ENCODE measurements at regions not wholly inside any gene's neighbourhood (a gene's known extent, or its start where the extent isn't known, plus 50 kb on each side); places are given as distances from the start of the nearest gene placed in this dataset.
A peak's percentile ranks its signal among the peaks of the same experiment; 100 is the strongest.

DNA sequence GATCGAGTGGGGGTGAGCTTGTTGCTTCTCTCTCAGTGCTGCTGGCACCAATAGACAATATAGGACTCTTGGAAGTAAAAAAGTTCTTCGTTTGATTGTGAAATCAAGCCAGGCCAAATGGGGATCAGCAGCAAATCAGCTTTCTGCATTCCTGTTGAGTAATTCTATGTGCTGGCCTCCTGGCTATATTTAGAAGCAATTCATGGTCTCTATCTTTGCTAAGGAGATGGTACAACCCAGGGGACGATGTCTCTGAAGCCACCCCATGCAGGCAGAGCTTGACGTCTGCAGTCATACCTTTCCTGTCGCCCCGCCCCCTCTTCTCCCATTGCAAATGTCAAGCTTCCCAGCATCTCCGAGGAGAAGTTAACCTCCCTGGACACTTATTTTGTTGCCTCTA, 199.1 kb downstream of the SCP2D1 start:
- no peak for DNase-seq
- POLR2A ChIA-PET: no interaction called here
- Mint-ChIP-seq H3K9me3 (no peaks in the 10 kb centered on the region), H3K4me3 (no peak overlapping the region), H3K36me3 (no peaks in the 10 kb centered on the region), H3K27me3 (peaks cover 1 to 29% (median 2%) of the 10 kb centered on the region in 5 donors), H3K27ac (no peak overlapping the region), H3K4me1 (no peaks in the 10 kb centered on the region)
- no peak for ATAC-seq

DNA sequence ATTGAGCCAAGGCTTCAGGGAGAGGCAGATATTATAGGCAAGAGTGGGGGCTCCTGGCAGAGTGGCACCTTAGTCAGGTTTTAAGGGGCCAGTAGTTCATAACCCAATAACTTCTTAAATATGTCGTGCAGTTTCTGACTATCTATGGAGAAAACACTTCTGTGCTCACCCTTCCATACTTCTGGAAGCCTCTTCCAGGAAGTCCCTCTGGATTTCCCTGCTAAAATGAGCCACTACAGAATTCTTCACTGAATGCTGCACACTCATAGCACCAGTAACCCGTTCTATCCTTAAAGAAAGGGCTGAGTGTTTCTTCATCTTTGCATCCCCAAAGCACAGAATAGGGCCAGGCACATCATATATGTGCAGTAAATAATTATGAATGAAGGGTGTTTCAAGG, 198.5 kb upstream of the SLC24A3 start:
- H3K36me3 Mint-ChIP-seq: no peaks in the 10 kb centered on the region

DNA sequence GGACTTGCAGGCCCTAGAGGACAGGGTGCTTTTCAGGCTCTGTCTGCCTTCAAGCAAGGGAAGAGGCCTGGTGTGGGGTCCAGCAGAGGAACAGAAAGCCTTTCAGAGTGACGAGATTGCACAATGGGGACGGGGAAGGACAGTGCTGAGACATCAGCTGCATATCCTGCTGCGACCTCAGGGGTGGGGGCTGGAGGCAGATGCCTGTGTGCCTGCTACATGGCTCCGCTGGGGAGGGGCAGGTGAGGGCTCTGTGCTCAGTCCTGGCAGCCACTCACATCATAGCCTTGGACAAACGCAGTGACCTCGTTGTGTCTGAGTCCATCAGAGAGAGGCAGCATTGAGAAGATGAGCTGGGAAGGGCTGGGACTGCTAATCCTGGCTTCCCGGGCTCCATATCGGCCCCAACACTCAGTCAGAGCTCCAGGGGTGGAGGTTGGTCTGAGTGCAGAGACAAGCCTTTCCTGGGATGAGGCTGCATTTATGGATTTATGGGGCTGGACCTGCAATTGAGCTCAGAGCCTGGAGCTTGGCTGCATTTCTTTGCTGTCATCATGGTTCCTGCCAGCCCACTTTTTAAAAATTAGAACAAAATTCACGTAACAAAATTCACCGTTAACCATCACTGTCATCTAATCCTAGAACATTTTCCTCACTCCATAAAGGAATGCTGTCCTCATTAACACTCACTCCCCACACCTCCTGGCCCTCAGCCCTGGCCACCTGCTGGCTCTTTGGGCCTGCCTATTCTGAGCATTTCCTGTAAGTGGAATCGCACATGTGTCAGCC, 196.9 kb upstream of the SLC24A3 start:
- ATAC-seq: no peak
- no peak for DNase-seq
- no peaks in the 10 kb centered on the region for H3K4me1 Mint-ChIP-seq
- no peak overlapping the region for H3K27ac Mint-ChIP-seq
- POLR2A ChIA-PET: no interaction called here
- no peak overlapping the region for H3K4me3 Mint-ChIP-seq
- no peaks in the 10 kb centered on the region for H3K36me3 Mint-ChIP-seq
- H3K9me3 Mint-ChIP-seq: no peaks in the 10 kb centered on the region
- peaks cover 0 to 18% (median 1%) of the 10 kb centered on the region in 5 donors for H3K27me3 Mint-ChIP-seq

More for the DNA sequence above, 198.5 kb upstream of the SLC24A3 start:
- ATAC-seq (no peak), DNase-seq (no peak)
- Mint-ChIP-seq H3K4me1 (no peaks in the 10 kb centered on the region), H3K27me3 (peaks cover 0 to 22% (median 2%) of the 10 kb centered on the region in 5 donors), H3K4me3 (no peak overlapping the region), H3K9me3 (no peaks in the 10 kb centered on the region), H3K27ac (no peak overlapping the region)
- POLR2A ChIA-PET: no interaction called here

DNA sequence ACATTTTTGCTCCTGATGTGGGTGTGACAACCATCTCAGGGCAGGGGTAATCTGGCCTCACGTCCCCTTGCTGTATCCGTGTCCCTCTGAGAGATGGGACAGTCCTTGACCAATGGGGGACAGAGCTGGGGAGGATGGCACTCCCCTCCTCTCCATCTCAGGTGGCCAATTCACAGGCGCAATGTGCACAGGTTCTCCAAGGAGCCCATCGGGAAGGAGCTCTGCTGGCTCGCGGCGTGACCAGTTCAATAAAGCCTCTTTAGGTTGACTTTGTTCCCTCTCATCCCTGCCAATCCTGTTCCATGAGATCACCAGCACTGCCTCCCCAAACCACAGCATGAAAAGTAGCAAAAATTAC, 196.3 kb upstream of the SLC24A3 start:
- POLR2A ChIA-PET: no interaction called here
- H3K4me1 Mint-ChIP-seq: no peaks in the 10 kb centered on the region
- ATAC-seq (no peak), DNase-seq (no peak)
- no peak overlapping the region for H3K4me3 Mint-ChIP-seq
- H3K9me3 Mint-ChIP-seq: no peaks in the 10 kb centered on the region
- peaks cover 0 to under 1% (median 0%) of the 10 kb centered on the region in 3 donors for H3K36me3 Mint-ChIP-seq
- peaks cover 0 to 17% (median 1%) of the 10 kb centered on the region in 5 donors for H3K27me3 Mint-ChIP-seq
- no peak overlapping the region for H3K27ac Mint-ChIP-seq

DNA sequence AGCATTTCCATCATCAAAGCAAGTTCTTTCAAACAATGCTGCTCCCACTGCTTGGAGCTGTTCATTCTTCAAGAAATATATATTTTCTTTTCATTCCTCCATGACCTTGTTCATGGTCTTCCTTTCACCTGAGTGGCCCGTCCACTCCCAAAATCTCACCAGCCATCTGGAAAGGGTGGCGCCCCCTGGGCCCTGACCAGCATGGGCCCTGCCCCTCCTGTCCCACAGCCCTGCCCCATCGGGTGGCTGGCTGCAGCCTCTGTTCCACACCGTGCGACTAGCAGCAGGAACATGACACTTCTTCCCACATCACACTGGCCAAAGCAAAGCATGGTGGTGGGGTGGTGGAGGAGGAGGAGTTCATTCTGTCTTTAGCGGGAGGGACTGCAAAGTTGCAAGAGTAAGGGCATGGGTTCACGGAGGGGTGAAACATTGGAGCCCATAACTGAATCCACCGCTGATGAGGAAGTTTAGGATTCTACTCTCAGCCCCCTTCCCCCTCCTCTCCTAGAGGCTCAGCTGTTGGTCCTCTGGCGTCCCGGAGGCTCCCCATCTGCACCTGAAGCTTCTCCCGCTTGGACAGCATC, 195.2 kb upstream of the SLC24A3 start:
- peak overlapping the region in 1 of 10 donors; percentile 24 for H3K27ac Mint-ChIP-seq

DNA sequence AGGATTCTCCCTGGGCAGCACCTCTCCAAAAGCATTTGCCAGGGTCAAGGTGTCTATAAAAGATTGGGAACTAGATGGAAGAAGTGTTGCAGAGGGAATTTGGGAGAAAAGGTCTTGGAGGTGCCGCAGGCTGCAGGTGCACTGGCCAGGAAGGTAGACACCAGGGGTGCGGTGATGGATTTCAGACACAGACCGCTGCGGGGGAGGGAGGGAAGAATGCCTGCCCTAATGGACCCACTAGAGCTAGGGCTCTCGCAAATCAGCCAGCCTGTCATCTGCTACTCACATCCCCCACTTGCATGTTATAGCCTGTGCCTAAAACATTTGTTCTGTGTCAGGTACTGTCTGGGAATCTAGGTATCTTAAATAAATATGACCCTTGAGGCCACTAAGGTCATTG, 193.6 kb upstream of the SLC24A3 start:
- ATAC-seq (no peak), DNase-seq (no peak)
- H3K4me1 Mint-ChIP-seq: no peaks in the 10 kb centered on the region
- no peaks in the 10 kb centered on the region for H3K9me3 Mint-ChIP-seq
- peaks cover 0 to 3% (median 0%) of the 10 kb centered on the region in 3 donors for H3K36me3 Mint-ChIP-seq
- peaks cover 0 to 5% (median 0%) of the 10 kb centered on the region in 5 donors for H3K27me3 Mint-ChIP-seq
- POLR2A ChIA-PET: no interaction called here
- H3K4me3 Mint-ChIP-seq: no peak overlapping the region
- no peak overlapping the region for H3K27ac Mint-ChIP-seq

More for the DNA sequence above, 195.2 kb upstream of the SLC24A3 start:
- no peak for DNase-seq
- no peaks in the 10 kb centered on the region for H3K9me3 Mint-ChIP-seq
- no peaks in the 10 kb centered on the region for H3K4me1 Mint-ChIP-seq
- peaks cover 0 to 3% (median 0%) of the 10 kb centered on the region in 3 donors for H3K36me3 Mint-ChIP-seq
- peaks cover 0 to 8% (median 1%) of the 10 kb centered on the region in 5 donors for H3K27me3 Mint-ChIP-seq
- ATAC-seq: no peak
- no peak overlapping the region for H3K4me3 Mint-ChIP-seq
- POLR2A ChIA-PET: no interaction called here

- POLR2A ChIA-PET: no interaction called here
- Mint-ChIP-seq H3K36me3 (peaks cover 0 to 3% (median 0%) of the 10 kb centered on the region in 3 donors), H3K4me1 (no peaks in the 10 kb centered on the region), H3K4me3 (no peak overlapping the region), H3K27ac (no peak overlapping the region), H3K27me3 (peaks cover 0 to 5% (median 0%) of the 10 kb centered on the region in 5 donors), H3K9me3 (no peaks in the 10 kb centered on the region)
- ATAC-seq (no peak), DNase-seq (no peak)
Observed at GRCh38 chr20:19019734-19020364, 192.6 kb upstream of the SLC24A3 start.

GRCh38 chr20:19021406-19022117, 190.9 kb upstream of the SLC24A3 start:
- Mint-ChIP-seq H3K4me1 (no peaks in the 10 kb centered on the region), H3K27me3 (peaks cover 0 to 5% (median 0%) of the 10 kb centered on the region in 5 donors), H3K4me3 (no peak overlapping the region), H3K9me3 (no peaks in the 10 kb centered on the region), H3K36me3 (peaks cover 0 to 3% (median 0%) of the 10 kb centered on the region in 3 donors), H3K27ac (no peak overlapping the region)
- DNase-seq (no peak), ATAC-seq (no peak)
- POLR2A ChIA-PET: no interaction called here

- ATAC-seq (no peak), DNase-seq (no peak)
- Mint-ChIP-seq H3K4me1 (no peaks in the 10 kb centered on the region), H3K4me3 (no peak overlapping the region), H3K27me3 (peaks cover 0 to 5% (median 0%) of the 10 kb centered on the region in 5 donors), H3K27ac (no peak overlapping the region), H3K36me3 (peaks cover 0 to 3% (median 0%) of the 10 kb centered on the region in 3 donors), H3K9me3 (no peaks in the 10 kb centered on the region)
- POLR2A ChIA-PET: no interaction called here
Observed at GRCh38 chr20:19022118-19022575, 190.3 kb upstream of the SLC24A3 start.

- Mint-ChIP-seq H3K9me3 (peaks cover 0 to 2% (median 0%) of the 10 kb centered on the region in 9 donors), H3K27ac (no peak overlapping the region), H3K36me3 (peaks cover 0 to 3% (median 0%) of the 10 kb centered on the region in 3 donors), H3K4me3 (no peak overlapping the region), H3K4me1 (no peaks in the 10 kb centered on the region), H3K27me3 (peaks cover 0 to 5% (median 0%) of the 10 kb centered on the region in 5 donors)
- ATAC-seq (no peak), DNase-seq (no peak)
- POLR2A ChIA-PET: no interaction called here
Observed at GRCh38 chr20:19022791-19023448, 189.5 kb upstream of the SLC24A3 start.

GRCh38 chr20:19024296-19025035, 188.0 kb upstream of the SLC24A3 start:
- Mint-ChIP-seq H3K9me3 (peaks cover 0 to 9% (median 1%) of the 10 kb centered on the region in 9 donors), H3K4me3 (no peak overlapping the region), H3K27ac (no peak overlapping the region), H3K27me3 (peaks cover 0 to 5% (median 4%) of the 10 kb centered on the region in 5 donors), H3K4me1 (no peaks in the 10 kb centered on the region), H3K36me3 (peaks cover 0 to 3% (median 0%) of the 10 kb centered on the region in 3 donors)
- POLR2A ChIA-PET: no interaction called here
- DNase-seq: no peak
- ATAC-seq: no peak
